ENCODE measurements at regions not wholly inside any gene's neighbourhood (a gene's known extent, or its start where the extent isn't known, plus 50 kb on each side); places are given as distances from the start of the nearest gene placed in this dataset.

GRCh38 chr4:11722223-11722622, 293.5 kb upstream of the HS3ST1 start:
- intact Hi-C loops (cut with micrococcal nuclease), result no loop called here

GRCh38 chr4:11720292-11720691, 291.6 kb upstream of the HS3ST1 start:
- intact Hi-C loops (cut with micrococcal nuclease), result loop anchor here (1.0 to 2.0 kb wide), 2 partner anchors 299 to 1138 kb away; no protein-coding TSS in a partner anchor

GRCh38 chr4:11719879-11720278, 291.2 kb upstream of the HS3ST1 start:
- intact Hi-C loops (cut with micrococcal nuclease), result loop anchor here (1.0 to 2.0 kb wide), 2 partner anchors 299 to 1138 kb away; no protein-coding TSS in a partner anchor

GRCh38 chr4:11715753-11716521, 287.2 kb upstream of the HS3ST1 start:
- intact Hi-C loops (cut with micrococcal nuclease), result no loop called here

GRCh38 chr4:11710453-11711093, 281.9 kb upstream of the HS3ST1 start:
- intact Hi-C loops (cut with micrococcal nuclease), result no loop called here

GRCh38 chr4:11704186-11704830, 275.6 kb upstream of the HS3ST1 start:
- intact Hi-C loops (cut with micrococcal nuclease), result no loop called here

GRCh38 chr4:11702886-11703557, 274.3 kb upstream of the HS3ST1 start:
- intact Hi-C loops (cut with micrococcal nuclease), result no loop called here

GRCh38 chr4:11701966-11702725, 273.5 kb upstream of the HS3ST1 start:
- intact Hi-C loops (cut with micrococcal nuclease), result no loop called here

- intact Hi-C loops (cut with micrococcal nuclease), result no loop called here
Measured at GRCh38 chr4:11700751-11701226, 272.1 kb upstream of the HS3ST1 start.

- intact Hi-C loops (cut with micrococcal nuclease), result no loop called here
Measured at GRCh38 chr4:11698846-11699590, 270.3 kb upstream of the HS3ST1 start.

GRCh38 chr4:11698033-11698432, 269.3 kb upstream of the HS3ST1 start:
- intact Hi-C loops (cut with micrococcal nuclease), result no loop called here

GRCh38 chr4:11693693-11694092, 265.0 kb upstream of the HS3ST1 start:
- intact Hi-C loops (cut with micrococcal nuclease), result no loop called here

GRCh38 chr4:11691236-11691635, 262.5 kb upstream of the HS3ST1 start:
- intact Hi-C loops (cut with micrococcal nuclease), result no loop called here

GRCh38 chr4:11687727-11688126, 259.0 kb upstream of the HS3ST1 start:
- intact Hi-C loops (cut with micrococcal nuclease), result no loop called here

- intact Hi-C loops (cut with micrococcal nuclease), result no loop called here
Measured at GRCh38 chr4:11685481-11685880, 256.8 kb upstream of the HS3ST1 start.

GRCh38 chr4:11675051-11675800, 246.5 kb upstream of the HS3ST1 start:
- intact Hi-C loops (cut with micrococcal nuclease), result no loop called here

GRCh38 chr4:11670304-11670703, 241.6 kb upstream of the HS3ST1 start:
- intact Hi-C loops (cut with micrococcal nuclease), result no loop called here

- intact Hi-C loops (cut with micrococcal nuclease), result no loop called here
Measured at GRCh38 chr4:11669156-11669555, 240.5 kb upstream of the HS3ST1 start.

GRCh38 chr4:11663114-11663513, 234.4 kb upstream of the HS3ST1 start:
- intact Hi-C loops (cut with micrococcal nuclease), result no loop called here
